ENCODE measurements at regions not wholly inside any gene's neighbourhood (a gene's known extent, or its start where the extent isn't known, plus 50 kb on each side); places are given as distances from the start of the nearest gene placed in this dataset.
"Not testable (repeated sequence)": the region's sequence is repeated elsewhere in the genome, so short reads cannot be mapped to it uniquely, and the experiment has no call there.

- no peak for DNase-seq
These were observed 141.9 kb downstream of the MID1IP1 start for GRCh38 chrX:38943120-38943519.

GRCh38 chrX:38948046-38948445 is 146.8 kb downstream of the MID1IP1 start:
- no peak for DNase-seq

- DNase-seq = no peak
These were observed 153.3 kb downstream of the MID1IP1 start for GRCh38 chrX:38954520-38954919.

- no peak for DNase-seq
These were observed 158.5 kb downstream of the MID1IP1 start for GRCh38 chrX:38959736-38960135.

GRCh38 chrX:38960137-38960536 is 158.9 kb downstream of the MID1IP1 start:
- DNase-seq = no peak

- DNase-seq = no peak
These were observed 160.7 kb downstream of the MID1IP1 start for GRCh38 chrX:38961936-38962335.

GRCh38 chrX:38963244-38963643 is 162.0 kb downstream of the MID1IP1 start:
- not testable (repeated sequence) for DNase-seq

- DNase-seq = no peak
These were observed 164.6 kb downstream of the MID1IP1 start for GRCh38 chrX:38965888-38966287.

GRCh38 chrX:38968344-38969216 is 167.3 kb downstream of the MID1IP1 start:
- no peak for DNase-seq

- DNase-seq = no peak
These were observed 168.8 kb downstream of the MID1IP1 start for GRCh38 chrX:38970074-38970473.

- no peak for DNase-seq
These were observed 169.6 kb downstream of the MID1IP1 start for GRCh38 chrX:38970845-38971244.

GRCh38 chrX:38973322-38973721 is 172.1 kb downstream of the MID1IP1 start:
- no peak for DNase-seq

- DNase-seq = no peak
These were observed 173.3 kb downstream of the MID1IP1 start for GRCh38 chrX:38974542-38974941.

- DNase-seq = no peak
These were observed 174.2 kb downstream of the MID1IP1 start for GRCh38 chrX:38975368-38975942.

- no peak for DNase-seq
These were observed 181.1 kb downstream of the MID1IP1 start for GRCh38 chrX:38982370-38982769.

- no peak for DNase-seq
These were observed 181.6 kb downstream of the MID1IP1 start for GRCh38 chrX:38982843-38983242.

- no peak for DNase-seq
These were observed 184.1 kb downstream of the MID1IP1 start for GRCh38 chrX:38985375-38985774.

- no peak for DNase-seq
These were observed 184.7 kb downstream of the MID1IP1 start for GRCh38 chrX:38985945-38986344.

GRCh38 chrX:38986586-38986985 is 185.3 kb downstream of the MID1IP1 start:
- no peak for DNase-seq

GRCh38 chrX:38987198-38987651 is 186.0 kb downstream of the MID1IP1 start:
- no peak for DNase-seq

- no peak for DNase-seq
These were observed 187.0 kb downstream of the MID1IP1 start for GRCh38 chrX:38988301-38988700.

GRCh38 chrX:38989076-38989475 is 187.8 kb downstream of the MID1IP1 start:
- no peak for DNase-seq

GRCh38 chrX:38991656-38992440 is 190.6 kb downstream of the MID1IP1 start:
- DNase-seq = no peak
